GM23338 (cell line): ENCODE measurements at regions not wholly inside any gene's neighbourhood (a gene's known extent, or its start where the extent isn't known, plus 50 kb on each side); places are given as distances from the start of the nearest gene placed in this dataset.

Source experiments
- ATAC-seq: fragments of 200-7000 bp; cut with Tn5 transposase; 3 replicates; pipeline ENCODE4 v1.9.1; 2020
- DNase-seq: peaks from one replicate; pipeline ENCODE4 v3.0.0-alpha.2; 2015; ENCODE audit warnings: low spot score
- H2AFZ ChIP-seq: fragments of 200-600 bp; sonication (generic); 2 replicates; pipeline ENCODE4 v1.8.0; 2016; ENCODE audit warnings: antibody characterized with exemption, mild to moderate bottlenecking, moderate library complexity
- H3F3A ChIP-seq: fragments of 200-600 bp; sonication (generic); replicated peaks from 2 replicates; pipeline ENCODE4 v1.8.0; 2017; ENCODE audit warnings: antibody characterized with exemption, mixed run types, low read depth
- H3K27ac ChIP-seq: fragments of 200-600 bp; sonication (generic); 2 replicates; pipeline ENCODE4 v1.6.1; 2016; ENCODE audit warnings: low read depth
- H3K27me3 ChIP-seq: fragments of 200-600 bp; sonication (generic); 2 replicates; pipeline ENCODE4 v1.8.0; 2016; ENCODE audit warnings: mild to moderate bottlenecking, mixed run types, moderate library complexity; ENCODE audit not compliant: insufficient read depth
- H3K36me3 ChIP-seq: fragments of 200-600 bp; sonication (generic); 2 replicates; pipeline ENCODE4 v1.8.0; 2016; ENCODE audit warnings: mild to moderate bottlenecking; ENCODE audit not compliant: insufficient read depth
- H3K4me1 ChIP-seq: fragments of 200-600 bp; sonication (generic); 2 replicates; pipeline ENCODE4 v1.8.0; 2016; ENCODE audit warnings: mild to moderate bottlenecking, moderate library complexity; ENCODE audit not compliant: insufficient read depth
- H3K4me2 ChIP-seq: fragments of 200-600 bp; sonication (generic); 2 replicates; pipeline ENCODE4 v1.7.1; 2017; ENCODE audit warnings: mixed run types
- H3K4me3 ChIP-seq: fragments of 200-600 bp; sonication (generic); 2 replicates; pipeline ENCODE4 v1.6.1; 2016; ENCODE audit warnings: mixed run types
- H3K79me2 ChIP-seq: fragments of 200-600 bp; sonication (generic); replicated peaks from 2 replicates; pipeline ENCODE4 v1.8.0; 2017; ENCODE audit warnings: mild to moderate bottlenecking; ENCODE audit not compliant: insufficient read depth
- H3K9me2 ChIP-seq: fragments of 200-600 bp; sonication (generic); 2 replicates; pipeline ENCODE4 v1.8.0; 2017; ENCODE audit not compliant: insufficient read depth
- H4K20me1 ChIP-seq: fragments of 200-600 bp; sonication (generic); replicated peaks from 2 replicates; pipeline ENCODE4 v1.8.0; 2017; ENCODE audit warnings: mild to moderate bottlenecking; ENCODE audit not compliant: insufficient read depth
- H3K27ac Mint-ChIP-seq: 2 replicates; pipeline ENCODE4 v1.8.0; 2020; ENCODE audit warnings: inconsistent platforms, mild to moderate bottlenecking, moderate library complexity, mixed read lengths
- H3K27me3 Mint-ChIP-seq: 3 replicates; pipeline ENCODE4 v1.8.0; 2022; ENCODE audit warnings: low read depth, mild to moderate bottlenecking, moderate library complexity, mixed read lengths, inconsistent platforms; ENCODE audit not compliant: insufficient read depth, poor library complexity
- H3K36me3 Mint-ChIP-seq: 3 replicates; pipeline ENCODE4 v1.8.0; 2021; ENCODE audit warnings: low read depth, mild to moderate bottlenecking, inconsistent platforms, moderate library complexity, mixed read lengths
- H3K4me1 Mint-ChIP-seq: 3 replicates; pipeline ENCODE4 v1.8.0; 2020; ENCODE audit warnings: mild to moderate bottlenecking, inconsistent platforms, mixed read lengths
- H3K4me3 Mint-ChIP-seq: 3 replicates; pipeline ENCODE4 v1.8.0; 2021; ENCODE audit warnings: moderate library complexity, mild to moderate bottlenecking, inconsistent platforms, mixed read lengths
- H3K9me3 Mint-ChIP-seq: 3 replicates; pipeline ENCODE4 v1.8.0; 2020; ENCODE audit warnings: moderate library complexity, mild to moderate bottlenecking, inconsistent platforms, mixed read lengths
- CREB1 ChIP-seq: fragments of 250-450 bp; sonication (Bioruptor Pico); IDR thresholded peaks from 2 replicates; pipeline ENCODE4 v1.5.0; 2020; ENCODE audit warnings: low read depth, mild to moderate bottlenecking, moderate library complexity
- EZH2 ChIP-seq: fragments of 200-600 bp; sonication (generic); IDR thresholded peaks from one replicate; pipeline ENCODE4 v1.8.0; 2017; ENCODE audit warnings: antibody characterized with exemption, mild to moderate bottlenecking, low read depth; ENCODE audit not compliant: unreplicated experiment
- JUNB ChIP-seq: IDR thresholded peaks from one replicate; pipeline ENCODE4 v1.6.1; 2016; ENCODE audit warnings: antibody characterized with exemption; ENCODE audit not compliant: unreplicated experiment
- POLR2AphosphoS5 ChIP-seq: IDR thresholded peaks from 2 replicates; pipeline ENCODE4 v1.6.1; 2016; ENCODE audit warnings: antibody characterized with exemption, low read depth
- STAT1 ChIP-seq: IDR thresholded peaks from one replicate; pipeline ENCODE4 v1.6.1; 2016; ENCODE audit warnings: antibody characterized with exemption; ENCODE audit not compliant: unreplicated experiment
- ZNF114 ChIP-seq: fragments of 250-450 bp; sonication (Bioruptor Pico); IDR thresholded peaks from 2 replicates; pipeline ENCODE4 v1.5.0; 2020; ENCODE audit warnings: mild to moderate bottlenecking, moderate library complexity
- ZNF331 ChIP-seq: fragments of 250-450 bp; sonication (Bioruptor Pico); IDR thresholded peaks from 2 replicates; pipeline ENCODE4 v1.5.0; 2020; ENCODE audit warnings: low read depth, mild to moderate bottlenecking, moderate library complexity
- TF ChIP-seq, protein P1 (sequence below): fragments of 250-450 bp; sonication (Bioruptor Pico); IDR thresholded peaks from 2 replicates; pipeline ENCODE4 v1.5.0; 2020; ENCODE audit warnings: mild to moderate bottlenecking, moderate library complexity

DNA sequence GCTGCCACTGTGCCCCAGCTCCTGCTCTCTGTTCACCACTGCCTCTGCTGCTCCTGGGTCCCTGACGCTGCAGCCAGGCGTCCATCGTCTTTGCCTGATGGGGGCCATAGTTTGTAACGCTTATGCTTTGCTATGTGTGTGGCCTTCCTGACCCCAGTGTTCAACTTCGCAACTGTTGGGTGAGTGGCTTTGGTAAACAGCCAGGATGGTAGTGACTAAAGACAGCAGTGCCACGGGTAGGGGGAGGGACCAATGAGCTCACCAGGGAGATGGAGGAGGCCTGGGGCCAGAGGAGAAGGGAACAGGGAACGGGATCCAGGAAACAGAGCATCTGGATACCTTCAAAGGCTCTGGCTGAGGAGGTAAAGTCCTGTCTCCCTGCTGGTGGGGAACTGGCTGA lies 75.9 kb upstream of the ALDH1L1 start:
- Histone ChIP-seq H3K27ac (no peak overlapping the region), H4K20me1 (no peaks in the 10 kb centered on the region), H3K27me3 (no peaks in the 10 kb centered on the region), H3K79me2 (no peaks in the 10 kb centered on the region), H3K4me3 (no peak overlapping the region), H3K4me2 (no peak overlapping the region), H2AFZ (no peak overlapping the region), H3F3A (no peaks in the 10 kb centered on the region), H3K36me3 (no peaks in the 10 kb centered on the region), H3K9me2 (no peaks in the 10 kb centered on the region), H3K4me1 (no peaks in the 10 kb centered on the region; the same call in 1 of the 2 replicates)
- H3K36me3 Mint-ChIP-seq, result 0 out of 3 replicates have a peak, but pooled peaks cover under 1% of the 10 kb centered on the region
- H3K27me3 Mint-ChIP-seq, result no peaks in the 10 kb centered on the region
- no peak for ATAC-seq
- TF ChIP-seq ZNF331 (CRISPR knock-in tag) (no peak), CREB1 (CRISPR knock-in tag) (no peak), STAT1 (no peak), JUNB (no peak), POLR2AphosphoS5 (no peak), EZH2 (no peak), ZNF114 (no peak)
- TF ChIP-seq, protein P1, sequence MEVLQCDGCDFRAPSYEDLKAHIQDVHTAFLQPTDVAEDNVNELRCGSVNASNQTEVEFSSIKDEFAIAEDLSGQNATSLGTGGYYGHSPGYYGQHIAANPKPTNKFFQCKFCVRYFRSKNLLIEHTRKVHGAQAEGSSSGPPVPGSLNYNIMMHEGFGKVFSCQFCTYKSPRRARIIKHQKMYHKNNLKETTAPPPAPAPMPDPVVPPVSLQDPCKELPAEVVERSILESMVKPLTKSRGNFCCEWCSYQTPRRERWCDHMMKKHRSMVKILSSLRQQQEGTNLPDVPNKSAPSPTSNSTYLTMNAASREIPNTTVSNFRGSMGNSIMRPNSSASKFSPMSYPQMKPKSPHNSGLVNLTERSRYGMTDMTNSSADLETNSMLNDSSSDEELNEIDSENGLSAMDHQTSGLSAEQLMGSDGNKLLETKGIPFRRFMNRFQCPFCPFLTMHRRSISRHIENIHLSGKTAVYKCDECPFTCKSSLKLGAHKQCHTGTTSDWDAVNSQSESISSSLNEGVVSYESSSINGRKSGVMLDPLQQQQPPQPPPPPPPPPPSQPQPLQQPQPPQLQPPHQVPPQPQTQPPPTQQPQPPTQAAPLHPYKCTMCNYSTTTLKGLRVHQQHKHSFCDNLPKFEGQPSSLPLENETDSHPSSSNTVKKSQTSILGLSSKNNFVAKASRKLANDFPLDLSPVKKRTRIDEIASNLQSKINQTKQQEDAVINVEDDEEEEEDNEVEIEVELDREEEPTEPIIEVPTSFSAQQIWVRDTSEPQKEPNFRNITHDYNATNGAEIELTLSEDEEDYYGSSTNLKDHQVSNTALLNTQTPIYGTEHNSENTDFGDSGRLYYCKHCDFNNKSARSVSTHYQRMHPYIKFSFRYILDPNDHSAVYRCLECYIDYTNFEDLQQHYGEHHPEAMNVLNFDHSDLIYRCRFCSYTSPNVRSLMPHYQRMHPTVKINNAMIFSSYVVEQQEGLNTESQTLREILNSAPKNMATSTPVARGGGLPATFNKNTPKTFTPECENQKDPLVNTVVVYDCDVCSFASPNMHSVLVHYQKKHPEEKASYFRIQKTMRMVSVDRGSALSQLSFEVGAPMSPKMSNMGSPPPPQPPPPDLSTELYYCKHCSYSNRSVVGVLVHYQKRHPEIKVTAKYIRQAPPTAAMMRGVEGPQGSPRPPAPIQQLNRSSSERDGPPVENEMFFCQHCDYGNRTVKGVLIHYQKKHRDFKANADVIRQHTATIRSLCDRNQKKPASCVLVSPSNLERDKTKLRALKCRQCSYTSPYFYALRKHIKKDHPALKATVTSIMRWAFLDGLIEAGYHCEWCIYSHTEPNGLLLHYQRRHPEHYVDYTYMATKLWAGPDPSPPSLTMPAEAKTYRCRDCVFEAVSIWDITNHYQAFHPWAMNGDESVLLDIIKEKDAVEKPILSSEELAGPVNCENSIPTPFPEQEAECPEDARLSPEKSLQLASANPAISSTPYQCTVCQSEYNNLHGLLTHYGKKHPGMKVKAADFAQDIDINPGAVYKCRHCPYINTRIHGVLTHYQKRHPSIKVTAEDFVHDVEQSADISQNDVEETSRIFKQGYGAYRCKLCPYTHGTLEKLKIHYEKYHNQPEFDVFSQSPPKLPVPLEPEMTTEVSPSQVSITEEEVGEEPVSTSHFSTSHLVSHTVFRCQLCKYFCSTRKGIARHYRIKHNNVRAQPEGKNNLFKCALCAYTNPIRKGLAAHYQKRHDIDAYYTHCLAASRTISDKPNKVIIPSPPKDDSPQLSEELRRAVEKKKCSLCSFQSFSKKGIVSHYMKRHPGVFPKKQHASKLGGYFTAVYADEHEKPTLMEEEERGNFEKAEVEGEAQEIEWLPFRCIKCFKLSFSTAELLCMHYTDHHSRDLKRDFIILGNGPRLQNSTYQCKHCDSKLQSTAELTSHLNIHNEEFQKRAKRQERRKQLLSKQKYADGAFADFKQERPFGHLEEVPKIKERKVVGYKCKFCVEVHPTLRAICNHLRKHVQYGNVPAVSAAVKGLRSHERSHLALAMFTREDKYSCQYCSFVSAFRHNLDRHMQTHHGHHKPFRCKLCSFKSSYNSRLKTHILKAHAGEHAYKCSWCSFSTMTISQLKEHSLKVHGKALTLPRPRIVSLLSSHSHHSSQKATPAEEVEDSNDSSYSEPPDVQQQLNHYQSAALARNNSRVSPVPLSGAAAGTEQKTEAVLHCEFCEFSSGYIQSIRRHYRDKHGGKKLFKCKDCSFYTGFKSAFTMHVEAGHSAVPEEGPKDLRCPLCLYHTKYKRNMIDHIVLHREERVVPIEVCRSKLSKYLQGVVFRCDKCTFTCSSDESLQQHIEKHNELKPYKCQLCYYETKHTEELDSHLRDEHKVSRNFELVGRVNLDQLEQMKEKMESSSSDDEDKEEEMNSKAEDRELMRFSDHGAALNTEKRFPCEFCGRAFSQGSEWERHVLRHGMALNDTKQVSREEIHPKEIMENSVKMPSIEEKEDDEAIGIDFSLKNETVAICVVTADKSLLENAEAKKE (CRISPR knock-in tag), result no peak
- no peaks in the 10 kb centered on the region for H3K9me3 Mint-ChIP-seq
- no peak for DNase-seq
- no peak overlapping the region for H3K27ac Mint-ChIP-seq
- no peak overlapping the region for H3K4me3 Mint-ChIP-seq
- peaks cover 5% of the 10 kb centered on the region for H3K4me1 Mint-ChIP-seq
